Osteocyte (in vitro differentiated cells): ENCODE measurements at regions not wholly inside any gene's neighbourhood (a gene's known extent, or its start where the extent isn't known, plus 50 kb on each side); places are given as distances from the start of the nearest gene placed in this dataset.

Source experiments
- DNase-seq: peaks from one replicate; pipeline ENCODE4 v3.0.0; 2021; ENCODE audit warnings: mixed read lengths; ENCODE audit not compliant: unreplicated experiment; ENCODE audit errors: extremely low spot score
- H3K27ac Mint-ChIP-seq: one replicate; pipeline ENCODE4 v1.8.0; 2021; ENCODE audit warnings: mild to moderate bottlenecking, mixed read lengths; ENCODE audit not compliant: unreplicated experiment
- H3K27me3 Mint-ChIP-seq: one replicate; pipeline ENCODE4 v1.8.0; 2021; ENCODE audit warnings: mixed read lengths; ENCODE audit not compliant: unreplicated experiment
- H3K36me3 Mint-ChIP-seq: one replicate; pipeline ENCODE4 v1.8.0; 2021; ENCODE audit warnings: mixed read lengths; ENCODE audit not compliant: unreplicated experiment
- H3K4me1 Mint-ChIP-seq: one replicate; pipeline ENCODE4 v1.8.0; 2021; ENCODE audit warnings: mixed read lengths; ENCODE audit not compliant: unreplicated experiment
- H3K4me3 Mint-ChIP-seq: one replicate; pipeline ENCODE4 v1.8.0; 2021; ENCODE audit warnings: mild to moderate bottlenecking, moderate library complexity, mixed read lengths; ENCODE audit not compliant: unreplicated experiment
- H3K9me3 Mint-ChIP-seq: one replicate; pipeline ENCODE4 v1.8.0; 2021; ENCODE audit warnings: mixed read lengths; ENCODE audit not compliant: unreplicated experiment
- CTCF ChIP-seq: fragments of 200-600 bp; sonication (generic); IDR thresholded peaks from 2 replicates; pipeline ENCODE4 v1.5.0; 2021; ENCODE audit warnings: antibody characterized with exemption, mild to moderate bottlenecking, moderate library complexity

GRCh38 chr2:163808406-163808805 lies 72.6 kb upstream of the FIGN start:
- Mint-ChIP-seq H3K4me3 (no peak overlapping the region), H3K36me3 (peaks cover 2% of the 10 kb centered on the region)

GRCh38 chr2:163802284-163802683 lies 66.5 kb upstream of the FIGN start:
- H3K9me3 Mint-ChIP-seq, result no peaks in the 10 kb centered on the region
- peaks cover 4% of the 10 kb centered on the region for H3K4me1 Mint-ChIP-seq

More at GRCh38 chr2:163808406-163808805, 72.6 kb upstream of the FIGN start:
- Mint-ChIP-seq H3K27me3 (no peaks in the 10 kb centered on the region), H3K4me1 (no peaks in the 10 kb centered on the region), H3K9me3 (peaks cover 4% of the 10 kb centered on the region), H3K27ac (no peak overlapping the region)
- DNase-seq, result no peak
- TF ChIP-seq CTCF, result no peak

GRCh38 chr2:163801486-163801885 lies 65.7 kb upstream of the FIGN start:
- Mint-ChIP-seq H3K36me3 (no peaks in the 10 kb centered on the region), H3K4me3 (no peak overlapping the region), H3K4me1 (peaks cover 4% of the 10 kb centered on the region), H3K27me3 (no peaks in the 10 kb centered on the region), H3K27ac (no peak overlapping the region), H3K9me3 (no peaks in the 10 kb centered on the region)
- no peak for DNase-seq
- TF ChIP-seq CTCF, result no peak

More at GRCh38 chr2:163802284-163802683, 66.5 kb upstream of the FIGN start:
- no peak for DNase-seq
- H3K27me3 Mint-ChIP-seq, result no peaks in the 10 kb centered on the region
- H3K27ac Mint-ChIP-seq, result no peak overlapping the region
- no peak overlapping the region for H3K4me3 Mint-ChIP-seq
- no peaks in the 10 kb centered on the region for H3K36me3 Mint-ChIP-seq
- TF ChIP-seq CTCF, result no peak

GRCh38 chr2:163800951-163801381 lies 65.2 kb upstream of the FIGN start:
- Mint-ChIP-seq H3K4me1 (peaks cover 4% of the 10 kb centered on the region), H3K36me3 (no peaks in the 10 kb centered on the region), H3K9me3 (no peaks in the 10 kb centered on the region), H3K27ac (no peak overlapping the region), H3K4me3 (no peak overlapping the region), H3K27me3 (no peaks in the 10 kb centered on the region)
- TF ChIP-seq CTCF, result no peak
- no peak for DNase-seq

GRCh38 chr2:163799807-163800206 lies 64.0 kb upstream of the FIGN start:
- Mint-ChIP-seq H3K27ac (no peak overlapping the region), H3K4me3 (no peak overlapping the region), H3K27me3 (no peaks in the 10 kb centered on the region), H3K4me1 (peaks cover 4% of the 10 kb centered on the region), H3K9me3 (no peaks in the 10 kb centered on the region), H3K36me3 (no peaks in the 10 kb centered on the region)
- TF ChIP-seq CTCF, result no peak
- DNase-seq, result no peak
